RWPE2 (cell line): ENCODE measurements at regions not wholly inside any gene's neighbourhood (a gene's known extent, or its start where the extent isn't known, plus 50 kb on each side); places are given as distances from the start of the nearest gene placed in this dataset.

Experiments
- ATAC-seq: fragments of 200-7000 bp; cut with Tn5 transposase; 3 replicates; pipeline ENCODE4 v1.9.1; 2021; ENCODE audit warnings: low read depth
- DNase-seq: peaks from one replicate; pipeline ENCODE4 v3.0.0-alpha.2; 2020; ENCODE audit warnings: low spot score
- H3K27ac ChIP-seq: fragments of 450-650 bp; 2 replicates; pipeline ENCODE4 v1.5.1; 2017; ENCODE audit warnings: mild to moderate bottlenecking; ENCODE audit not compliant: poor library complexity, severe bottlenecking
- H3K27me3 ChIP-seq: fragments of 250-450 bp; sonication (Bioruptor Pico); 2 replicates; pipeline ENCODE4 v1.5.1; 2021; ENCODE audit warnings: mild to moderate bottlenecking, moderate library complexity; ENCODE audit not compliant: insufficient read depth, poor library complexity, severe bottlenecking
- H3K36me3 ChIP-seq: fragments of 250-450 bp; sonication (Bioruptor Pico); 2 replicates; pipeline ENCODE4 v1.5.1; 2020; ENCODE audit warnings: low read depth, mild to moderate bottlenecking, moderate library complexity
- H3K4me1 ChIP-seq: fragments of 250-450 bp; sonication (Bioruptor Pico); 2 replicates; pipeline ENCODE4 v1.5.1; 2021; ENCODE audit warnings: mild to moderate bottlenecking, moderate library complexity; ENCODE audit not compliant: insufficient read depth, poor library complexity, severe bottlenecking
- H3K4me3 ChIP-seq: fragments of 250-450 bp; sonication (Bioruptor Pico); 2 replicates; pipeline ENCODE4 v1.5.1; 2021; ENCODE audit warnings: mild to moderate bottlenecking, moderate library complexity; ENCODE audit not compliant: severe bottlenecking
- H3K9me3 ChIP-seq: fragments of 250-450 bp; sonication (Bioruptor Pico); 2 replicates; pipeline ENCODE4 v1.5.1; 2021; ENCODE audit warnings: mild to moderate bottlenecking, moderate library complexity; ENCODE audit not compliant: severe bottlenecking
- TF ChIP-seq, protein P1 (sequence below): fragments of 450-650 bp; IDR thresholded peaks from one replicate; pipeline ENCODE4 v1.5.1; 2017; ENCODE audit warnings: mild to moderate bottlenecking, moderate library complexity; ENCODE audit not compliant: poor library complexity, severe bottlenecking

DNA sequence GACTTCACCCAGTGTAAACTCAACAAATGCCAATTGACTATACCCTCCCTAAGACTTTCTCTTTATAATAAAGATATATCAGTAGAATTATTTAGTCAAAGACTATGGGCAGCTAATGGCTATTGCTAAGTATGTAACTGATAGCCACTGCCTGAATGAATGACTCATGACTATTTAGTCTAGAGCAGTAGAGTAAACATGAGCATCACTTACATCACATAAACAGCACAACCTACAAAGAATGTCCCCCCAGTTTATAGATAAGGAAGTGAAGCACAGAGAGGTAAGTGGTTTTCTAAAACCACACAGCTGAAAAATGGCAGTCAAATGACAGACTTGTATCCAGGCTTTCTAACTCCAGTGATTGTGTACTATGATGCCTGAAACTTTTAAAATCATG is 507.0 kb downstream of the PPARGC1A start:
- no peak overlapping the region for H3K4me3 ChIP-seq
- no peaks in the 10 kb centered on the region for H3K9me3 ChIP-seq
- H3K36me3 ChIP-seq: no peaks in the 10 kb centered on the region
- H3K27ac ChIP-seq: no peak overlapping the region
- DNase-seq (no peak), ATAC-seq (no peak)
- no peaks in the 10 kb centered on the region for H3K27me3 ChIP-seq
- TF ChIP-seq, protein P1, sequence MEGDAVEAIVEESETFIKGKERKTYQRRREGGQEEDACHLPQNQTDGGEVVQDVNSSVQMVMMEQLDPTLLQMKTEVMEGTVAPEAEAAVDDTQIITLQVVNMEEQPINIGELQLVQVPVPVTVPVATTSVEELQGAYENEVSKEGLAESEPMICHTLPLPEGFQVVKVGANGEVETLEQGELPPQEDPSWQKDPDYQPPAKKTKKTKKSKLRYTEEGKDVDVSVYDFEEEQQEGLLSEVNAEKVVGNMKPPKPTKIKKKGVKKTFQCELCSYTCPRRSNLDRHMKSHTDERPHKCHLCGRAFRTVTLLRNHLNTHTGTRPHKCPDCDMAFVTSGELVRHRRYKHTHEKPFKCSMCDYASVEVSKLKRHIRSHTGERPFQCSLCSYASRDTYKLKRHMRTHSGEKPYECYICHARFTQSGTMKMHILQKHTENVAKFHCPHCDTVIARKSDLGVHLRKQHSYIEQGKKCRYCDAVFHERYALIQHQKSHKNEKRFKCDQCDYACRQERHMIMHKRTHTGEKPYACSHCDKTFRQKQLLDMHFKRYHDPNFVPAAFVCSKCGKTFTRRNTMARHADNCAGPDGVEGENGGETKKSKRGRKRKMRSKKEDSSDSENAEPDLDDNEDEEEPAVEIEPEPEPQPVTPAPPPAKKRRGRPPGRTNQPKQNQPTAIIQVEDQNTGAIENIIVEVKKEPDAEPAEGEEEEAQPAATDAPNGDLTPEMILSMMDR: no peak
- no peaks in the 10 kb centered on the region for H3K4me1 ChIP-seq

- Histone ChIP-seq H3K36me3 (no peaks in the 10 kb centered on the region), H3K27ac (no peak overlapping the region), H3K27me3 (no peaks in the 10 kb centered on the region), H3K9me3 (no peaks in the 10 kb centered on the region), H3K4me1 (no peaks in the 10 kb centered on the region), H3K4me3 (no peak overlapping the region)
- TF ChIP-seq, protein P1: no peak
- DNase-seq (no peak), ATAC-seq (no peak)
Measured at GRCh38 chr4:23374259-23374658, 515.6 kb downstream of the PPARGC1A start.

DNA sequence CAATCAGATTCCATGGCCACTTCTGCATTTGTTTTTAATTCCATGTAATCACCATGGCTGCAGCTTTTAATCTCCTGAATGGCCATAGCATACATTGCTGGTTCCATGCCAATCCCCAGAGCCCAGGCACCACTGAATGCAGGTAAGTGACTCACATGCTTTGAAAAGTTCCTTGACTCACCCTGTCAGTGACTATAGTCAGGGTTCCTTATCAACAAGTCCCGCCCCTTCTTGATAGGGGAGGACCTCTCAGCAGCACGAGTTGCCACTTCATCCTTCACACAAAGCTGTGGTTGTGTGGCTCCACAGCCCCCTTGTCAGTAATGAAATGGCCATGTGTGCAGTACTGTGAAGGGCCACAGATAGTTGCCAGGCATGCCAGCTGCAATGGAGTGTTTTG is 516.6 kb downstream of the PPARGC1A start:
- H3K36me3 ChIP-seq: no peaks in the 10 kb centered on the region
- no peaks in the 10 kb centered on the region for H3K27me3 ChIP-seq
- H3K27ac ChIP-seq: no peak overlapping the region
- TF ChIP-seq, protein P1: no peak
- H3K4me3 ChIP-seq: no peak overlapping the region
- DNase-seq (no peak), ATAC-seq (peak; percentile 96)
- H3K4me1 ChIP-seq: no peaks in the 10 kb centered on the region
- H3K9me3 ChIP-seq: no peaks in the 10 kb centered on the region

GRCh38 chr4:23371533-23371932 is 518.3 kb downstream of the PPARGC1A start:
- Histone ChIP-seq H3K27ac (no peak overlapping the region), H3K36me3 (no peaks in the 10 kb centered on the region), H3K9me3 (no peaks in the 10 kb centered on the region), H3K27me3 (no peaks in the 10 kb centered on the region), H3K4me1 (no peaks in the 10 kb centered on the region), H3K4me3 (no peak overlapping the region)
- TF ChIP-seq, protein P1: no peak
- DNase-seq (no peak), ATAC-seq (no peak)

DNA sequence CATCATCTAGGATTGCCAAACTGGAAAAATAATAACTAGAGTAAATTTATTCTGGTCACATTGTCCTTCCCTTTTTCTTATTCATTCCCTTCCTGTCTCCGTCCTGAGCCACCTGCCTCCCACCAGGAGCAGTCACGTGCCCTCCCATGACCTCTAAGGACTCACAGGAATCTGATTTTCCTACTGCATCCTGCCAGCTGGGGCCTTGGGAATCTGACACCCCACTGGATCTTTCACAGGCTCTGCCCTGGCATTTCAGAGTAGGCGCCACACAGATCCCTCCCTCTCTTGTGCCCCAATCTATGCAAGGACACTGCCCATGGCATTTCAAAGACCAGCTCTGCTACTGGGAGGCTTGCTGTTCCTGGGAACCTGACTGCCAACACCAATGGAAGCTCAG is 520.5 kb downstream of the PPARGC1A start:
- Histone ChIP-seq H3K4me3 (no peak overlapping the region), H3K4me1 (no peaks in the 10 kb centered on the region), H3K36me3 (no peaks in the 10 kb centered on the region), H3K27ac (no peak overlapping the region), H3K9me3 (no peaks in the 10 kb centered on the region), H3K27me3 (no peaks in the 10 kb centered on the region)
- no peak for DNase-seq
- TF ChIP-seq, protein P1: no peak
- ATAC-seq: no peak
